Amygdala (tissue), 56 donors: ENCODE measurements at regions not wholly inside any gene's neighbourhood (a gene's known extent, or its start where the extent isn't known, plus 50 kb on each side); places are given as distances from the start of the nearest gene placed in this dataset.

Source experiments
- DNase-seq, 56 donors: peaks; one replicate each; lab custom pipeline; 2025; lab: John Stamatoyannopoulos, UW

DNA sequence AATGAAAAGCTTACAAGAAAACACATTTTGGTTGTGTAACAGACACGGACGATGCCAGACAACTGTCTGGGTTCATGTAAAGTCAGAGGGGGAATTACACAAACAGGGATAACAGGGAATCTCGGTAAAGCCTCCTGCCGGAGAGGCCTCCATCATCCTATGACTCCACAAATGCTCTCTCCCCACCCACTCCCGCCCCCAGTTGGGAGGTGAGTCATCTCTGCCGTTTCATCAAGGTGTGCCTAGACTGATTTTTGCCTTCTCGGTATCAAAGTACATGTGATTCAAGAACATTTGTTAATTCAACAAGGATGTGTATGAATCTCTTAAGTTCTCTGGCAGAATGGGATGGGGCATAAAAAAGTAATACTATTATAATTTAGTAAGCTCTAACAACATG is 304.9 kb upstream of the PRDM1 start:
- DNase-seq = no peak

DNA sequence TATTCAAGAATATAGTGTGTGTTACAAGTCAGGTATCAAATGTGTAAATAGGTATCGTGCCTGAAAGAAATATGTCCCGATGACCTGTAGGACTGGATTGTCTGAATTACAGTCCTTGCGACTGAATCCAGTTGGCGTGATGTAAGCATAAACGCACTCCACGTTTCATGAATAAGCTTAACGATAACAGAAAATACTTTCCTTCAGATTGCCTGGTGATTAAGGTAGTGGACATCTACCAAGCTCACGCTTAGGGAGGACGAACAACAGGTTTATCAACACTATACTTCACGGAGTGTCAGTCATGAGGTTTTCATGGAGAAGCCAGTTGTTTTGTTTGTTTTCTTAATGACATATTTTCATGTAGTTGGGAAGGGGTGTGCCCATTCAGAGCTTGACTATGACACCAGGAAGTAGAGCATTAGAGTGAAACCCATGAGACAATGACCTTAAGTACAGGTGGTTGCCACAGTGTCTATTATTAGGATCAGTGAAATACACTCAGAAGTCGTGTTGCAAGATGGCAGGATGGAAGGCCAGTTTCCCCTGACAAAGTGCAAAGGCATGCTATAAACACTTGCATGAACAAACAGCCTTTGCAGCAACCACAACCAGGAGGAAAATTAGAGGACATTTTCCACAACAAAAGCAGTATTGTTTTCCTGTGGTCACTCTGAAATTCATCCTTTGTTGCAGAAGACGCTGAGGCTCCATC is 305.8 kb upstream of the PRDM1 start:
- no peak for DNase-seq

DNA sequence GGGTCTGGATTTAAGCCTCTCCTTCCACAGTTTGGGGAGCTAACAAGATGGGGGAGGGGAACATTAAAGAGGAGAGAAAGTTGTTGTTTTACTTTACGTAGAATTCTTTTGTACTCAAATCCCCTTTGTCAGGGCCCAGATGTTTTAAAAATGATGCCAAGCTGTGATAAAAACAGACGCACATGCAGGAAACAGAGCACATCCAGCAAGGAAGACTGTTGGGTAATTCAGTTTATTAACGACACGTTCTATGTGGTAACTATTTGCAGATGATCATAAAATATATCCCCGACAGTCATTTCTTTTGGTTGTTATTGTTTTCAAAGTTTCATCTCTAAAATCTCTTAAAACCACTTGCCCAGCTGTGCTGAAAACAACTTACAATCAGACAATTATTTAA is 307.0 kb upstream of the PRDM1 start:
- DNase-seq = no peak

DNA sequence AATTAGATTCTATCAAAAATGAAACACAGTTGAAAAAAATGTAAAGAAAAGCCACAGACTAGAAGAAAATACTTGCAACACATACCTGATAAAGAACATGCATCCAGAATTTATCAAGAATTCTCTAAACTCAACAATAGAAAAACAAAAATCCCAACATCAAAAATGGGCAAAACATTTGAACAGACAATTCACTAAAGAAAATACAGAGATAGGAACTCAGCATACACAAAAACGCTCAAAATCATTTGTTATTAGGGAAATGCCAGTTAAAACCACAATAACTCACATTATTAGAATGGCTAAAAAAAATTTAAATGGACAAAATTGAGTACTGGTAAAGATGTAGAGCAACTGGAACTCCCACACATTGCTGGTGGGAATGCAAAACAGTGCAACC is 311.0 kb upstream of the PRDM1 start:
- DNase-seq = no peak

DNA sequence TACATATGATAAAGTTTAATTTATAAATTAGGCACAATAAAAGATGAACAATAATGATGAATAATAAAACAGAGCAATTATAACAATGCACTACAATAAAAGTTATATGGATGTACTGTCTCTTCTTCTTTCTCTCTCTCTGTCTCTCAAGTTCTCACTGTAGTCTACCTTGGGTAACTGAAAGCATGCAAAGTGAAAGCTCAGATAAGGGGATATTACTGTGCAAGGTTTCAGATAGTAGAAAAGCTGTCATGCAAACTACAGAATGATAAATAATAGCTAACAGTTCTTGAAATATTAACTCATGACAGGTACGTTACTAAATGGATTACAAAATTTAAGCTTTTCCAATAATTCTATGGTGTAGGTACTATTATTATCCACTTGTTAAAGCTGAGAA is 311.9 kb upstream of the PRDM1 start:
- DNase-seq = no peak

GRCh38 chr6:105771313-105771970 is 314.7 kb upstream of the PRDM1 start:
- no peak for DNase-seq

DNA sequence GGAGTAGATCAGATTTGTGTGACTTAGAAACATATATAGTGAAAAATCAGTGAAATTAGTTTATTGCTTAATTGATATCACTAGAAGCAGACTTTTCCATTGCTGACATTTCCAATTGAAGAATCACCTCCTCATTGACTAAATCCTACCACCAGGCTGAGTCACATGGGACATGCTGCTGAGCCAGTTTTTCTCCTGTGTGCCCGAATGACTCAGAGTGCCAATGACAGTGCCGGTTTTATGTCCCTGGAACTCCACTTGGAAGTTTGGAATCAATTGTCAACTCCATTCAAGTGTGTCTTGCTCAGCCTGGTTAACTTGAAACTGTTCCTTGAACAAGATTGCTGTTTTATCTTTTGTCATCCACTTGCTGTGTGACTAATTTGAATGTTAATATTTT is 316.1 kb upstream of the PRDM1 start:
- no peak for DNase-seq

- DNase-seq = no peak
Observed at GRCh38 chr6:105769197-105769596, 316.9 kb upstream of the PRDM1 start.

GRCh38 chr6:105767541-105767940 is 318.6 kb upstream of the PRDM1 start:
- DNase-seq = no peak

GRCh38 chr6:105765239-105765638 is 320.9 kb upstream of the PRDM1 start:
- DNase-seq = no peak

DNA sequence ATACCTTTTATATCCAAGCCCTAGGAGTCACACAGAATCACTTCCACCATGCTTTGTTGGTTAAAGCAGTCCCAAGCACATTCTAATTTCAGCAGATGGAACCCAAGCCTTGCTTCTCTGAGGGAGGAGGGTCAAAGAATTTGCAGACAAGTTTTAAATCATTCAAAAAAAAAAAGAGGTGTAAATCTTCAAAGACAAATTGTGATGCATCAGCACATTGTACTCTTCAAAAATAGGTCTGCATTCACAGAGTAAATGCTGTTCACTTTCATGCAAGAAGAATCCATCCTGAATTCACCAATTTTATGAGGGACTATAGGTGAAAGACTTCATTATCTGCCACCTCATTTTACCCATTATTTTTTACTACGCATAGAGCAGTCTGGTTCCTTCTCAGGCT is 321.8 kb upstream of the PRDM1 start:
- DNase-seq = no peak

- no peak for DNase-seq
Observed at GRCh38 chr6:105763866-105764265, 322.3 kb upstream of the PRDM1 start.

GRCh38 chr6:105760746-105761145 is 325.4 kb upstream of the PRDM1 start:
- DNase-seq = no peak

DNA sequence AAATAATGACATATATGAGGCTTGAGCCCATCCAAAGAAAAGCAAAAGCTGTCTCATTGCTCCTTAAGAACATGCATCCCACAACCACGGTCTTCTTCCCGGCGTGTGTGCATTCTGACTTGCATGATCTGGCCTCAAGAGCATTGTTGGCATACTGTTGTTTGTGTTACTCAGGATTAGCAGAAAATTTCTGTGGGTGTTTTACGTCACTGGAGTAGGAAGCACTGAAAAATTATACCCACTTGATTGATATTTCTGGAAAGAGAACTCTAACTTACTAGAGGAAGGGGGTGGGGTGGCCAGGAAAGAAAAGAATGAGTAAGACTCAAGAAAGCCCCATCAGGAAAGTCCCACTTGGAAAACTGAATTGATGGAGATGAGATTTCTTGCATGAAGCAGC is 326.2 kb upstream of the PRDM1 start:
- DNase-seq = no peak

DNA sequence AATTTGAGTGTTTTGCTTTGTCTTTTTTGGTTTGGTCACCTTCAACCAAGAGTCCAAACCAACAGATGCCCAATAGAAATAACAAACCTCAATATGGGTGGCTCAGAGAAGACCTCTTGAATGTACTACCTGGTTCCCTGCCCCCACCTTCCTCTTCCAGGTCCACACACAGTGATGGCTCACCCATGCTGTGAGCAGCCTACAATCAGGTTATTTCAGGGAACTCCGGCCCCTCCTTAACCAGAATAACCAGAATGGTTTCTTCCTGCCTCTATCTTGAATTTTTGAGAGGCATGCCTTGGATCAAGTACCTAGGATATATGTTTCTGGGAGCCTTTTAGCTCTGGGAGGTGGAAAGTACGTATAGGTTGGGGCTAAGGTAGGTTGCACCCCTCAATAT is 327.1 kb upstream of the PRDM1 start:
- DNase-seq = no peak

DNA sequence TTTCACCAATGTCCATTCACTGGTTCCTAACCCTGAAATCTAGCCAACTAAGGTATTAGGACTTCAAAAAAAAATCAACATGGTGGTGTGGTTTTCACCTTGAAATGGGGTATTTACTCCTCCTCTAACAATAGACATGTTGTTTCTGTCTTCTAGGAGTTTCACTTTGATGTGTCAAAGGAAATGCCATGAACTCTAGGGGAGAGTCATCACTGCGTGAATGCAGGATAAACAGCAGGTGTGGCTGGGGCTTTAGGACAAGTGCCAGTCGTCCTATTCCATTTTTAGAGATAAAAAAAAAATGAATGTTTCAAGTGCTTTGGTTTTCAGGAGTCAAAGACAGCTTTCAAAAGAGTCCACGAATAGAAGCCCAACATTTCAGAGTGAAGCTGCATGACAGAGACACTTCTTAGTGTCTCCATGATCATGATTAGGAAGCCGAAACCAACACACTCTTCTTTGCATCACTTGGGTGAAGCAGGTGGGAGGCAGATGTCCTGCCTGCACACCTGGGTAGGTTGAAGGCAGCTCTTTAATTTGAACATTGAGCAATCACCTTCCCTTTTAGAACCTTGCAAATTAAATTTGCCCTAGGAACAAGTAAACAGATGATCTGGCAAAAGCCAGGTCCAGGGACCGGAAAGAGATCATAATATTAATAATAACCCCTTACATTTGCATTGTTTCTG is 328.5 kb upstream of the PRDM1 start:
- DNase-seq = no peak

DNA sequence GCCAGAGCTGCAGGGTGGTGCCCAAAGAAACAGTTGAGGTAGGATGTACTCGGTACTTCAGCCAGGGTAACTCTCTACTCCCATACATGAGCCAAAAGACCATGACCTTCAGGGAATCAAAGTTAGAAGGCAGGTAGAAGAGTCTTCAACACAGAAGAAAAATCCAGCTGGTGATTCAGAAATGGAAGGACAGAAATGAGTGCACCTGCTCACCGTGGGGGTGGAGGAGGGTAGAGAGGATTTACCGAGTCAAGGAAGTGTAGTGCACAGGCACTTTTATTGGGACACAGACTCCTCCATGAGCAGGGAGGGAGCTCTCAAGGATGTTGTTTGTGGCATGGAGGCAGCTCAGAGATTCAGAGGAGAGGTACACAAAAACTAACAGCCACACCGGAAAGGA is 330.3 kb upstream of the PRDM1 start:
- DNase-seq = no peak

DNA sequence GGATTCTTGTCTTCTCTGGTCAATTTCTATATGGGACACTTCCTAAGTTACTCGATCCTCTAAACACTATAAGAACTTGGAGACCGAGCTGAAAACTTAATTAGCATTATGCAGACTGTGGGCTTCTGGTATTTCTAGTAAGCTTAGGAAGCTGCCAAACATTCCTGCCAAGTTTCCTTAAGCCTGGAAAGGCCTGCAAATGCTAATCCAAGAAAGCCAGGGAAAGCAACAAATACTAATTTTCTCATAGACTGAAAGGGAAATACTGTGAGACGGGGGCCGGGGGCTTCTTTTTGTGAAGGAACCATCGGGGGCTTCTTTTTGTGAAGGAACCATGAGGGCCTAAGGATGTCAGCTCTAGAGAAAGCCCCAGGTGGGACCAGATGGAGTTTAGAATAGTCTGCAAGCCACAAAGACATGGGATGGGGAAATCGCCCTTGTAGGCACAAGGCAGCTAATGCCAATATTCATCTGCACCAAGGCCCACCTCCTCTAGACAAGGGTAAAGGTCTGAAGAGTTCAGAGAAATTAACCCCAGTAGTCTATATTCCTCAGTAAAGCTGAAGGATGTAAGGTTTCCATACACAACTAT is 332.4 kb upstream of the PRDM1 start:
- DNase-seq = peak in 2 of 56 donors; percentile 4 to 23

DNA sequence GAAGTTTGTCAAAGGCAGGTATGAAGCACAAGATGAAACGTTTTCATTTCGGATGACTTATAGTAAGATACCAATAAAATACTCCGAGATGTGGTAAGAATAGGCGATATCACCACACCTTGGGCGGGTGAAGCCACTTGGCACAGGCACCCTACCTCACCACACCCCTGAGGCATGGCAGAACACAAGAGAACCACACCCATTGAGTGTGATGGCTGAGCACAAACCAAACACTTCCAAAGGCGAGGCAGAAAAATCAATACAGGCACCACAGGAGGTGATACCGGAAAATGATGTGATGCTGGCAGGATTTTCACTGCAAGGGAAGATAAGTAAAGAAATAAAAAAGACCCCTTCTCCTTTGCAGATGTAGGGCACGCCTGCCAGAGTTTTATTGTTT is 332.9 kb upstream of the PRDM1 start:
- no peak for DNase-seq

- DNase-seq = no peak
Observed at GRCh38 chr6:105750089-105750488, 336.0 kb upstream of the PRDM1 start.

- DNase-seq = no peak
Observed at GRCh38 chr6:105748737-105749161, 337.4 kb upstream of the PRDM1 start.
